ENCODE measurements at regions not wholly inside any gene's neighbourhood (a gene's known extent, or its start where the extent isn't known, plus 50 kb on each side); places are given as distances from the start of the nearest gene placed in this dataset.
"Not testable (repeated sequence)": the region's sequence is repeated elsewhere in the genome, so short reads cannot be mapped to it uniquely, and the experiment has no call there.

DNA sequence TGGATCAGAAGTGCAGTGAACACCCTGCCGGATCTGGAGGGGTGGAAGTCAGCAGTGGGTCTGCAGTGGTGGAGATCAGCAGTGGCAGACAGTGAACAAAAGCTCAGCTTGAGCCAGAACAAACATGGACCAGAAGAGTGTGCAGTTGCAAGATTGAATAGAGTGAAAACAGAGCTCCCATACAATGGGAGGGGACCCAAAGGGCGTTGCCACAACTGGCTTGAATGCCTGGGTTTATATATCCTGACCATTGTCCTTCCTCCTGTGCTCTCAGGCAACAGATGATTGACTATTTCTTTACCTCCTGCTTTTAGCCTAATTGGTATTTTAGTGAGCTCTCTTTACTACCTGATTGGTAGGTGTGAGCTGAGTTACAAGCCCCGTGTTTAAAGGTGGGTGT is 522.1 kb downstream of the TMEM135 start:
- DNase-seq (ENCODE audit: low spot score): not testable (repeated sequence)

- DNase-seq (ENCODE audit: low spot score): no peak
Observed at GRCh38 chr11:87555101-87555500, 517.4 kb downstream of the TMEM135 start.

GRCh38 chr11:87548797-87549196 is 511.1 kb downstream of the TMEM135 start:
- no peak for DNase-seq (ENCODE audit: low spot score)

GRCh38 chr11:87545858-87546257 is 508.1 kb downstream of the TMEM135 start:
- DNase-seq (ENCODE audit: low spot score): no peak

DNA sequence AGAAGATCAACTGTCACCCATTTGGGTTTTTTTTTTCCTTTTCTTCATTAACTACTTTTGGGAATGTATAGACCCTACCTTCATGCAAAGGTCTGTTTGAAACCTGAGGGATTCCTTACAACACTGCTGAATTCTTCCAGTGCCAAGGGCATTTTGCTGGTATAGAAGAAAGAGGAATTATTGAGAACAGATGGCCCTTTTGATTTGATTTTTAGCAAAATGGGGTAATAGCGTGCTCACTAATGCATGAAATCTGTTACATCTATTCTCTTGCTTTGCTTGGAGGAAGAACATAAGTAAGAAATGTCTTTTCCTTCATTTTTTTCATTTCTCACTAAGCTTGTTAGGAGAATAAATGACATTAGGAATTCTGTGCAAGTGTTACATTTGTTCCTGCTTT is 501.9 kb downstream of the TMEM135 start:
- DNase-seq (ENCODE audit: low spot score): no peak

GRCh38 chr11:87536565-87536964 is 498.8 kb downstream of the TMEM135 start:
- DNase-seq (ENCODE audit: low spot score): no peak

GRCh38 chr11:87536016-87536415 is 498.3 kb downstream of the TMEM135 start:
- no peak for DNase-seq (ENCODE audit: low spot score)

- no peak for DNase-seq (ENCODE audit: low spot score)
Observed at GRCh38 chr11:87535513-87535912, 497.8 kb downstream of the TMEM135 start.

GRCh38 chr11:87531835-87532234 is 494.1 kb downstream of the TMEM135 start:
- not testable (repeated sequence) for DNase-seq (ENCODE audit: low spot score)

- DNase-seq (ENCODE audit: low spot score): no peak
Observed at GRCh38 chr11:87529486-87529885, 491.8 kb downstream of the TMEM135 start.

GRCh38 chr11:87528752-87529151 is 491.0 kb downstream of the TMEM135 start:
- no peak for DNase-seq (ENCODE audit: low spot score)

GRCh38 chr11:87523276-87523675 is 485.5 kb downstream of the TMEM135 start:
- DNase-seq (ENCODE audit: low spot score): no peak

DNA sequence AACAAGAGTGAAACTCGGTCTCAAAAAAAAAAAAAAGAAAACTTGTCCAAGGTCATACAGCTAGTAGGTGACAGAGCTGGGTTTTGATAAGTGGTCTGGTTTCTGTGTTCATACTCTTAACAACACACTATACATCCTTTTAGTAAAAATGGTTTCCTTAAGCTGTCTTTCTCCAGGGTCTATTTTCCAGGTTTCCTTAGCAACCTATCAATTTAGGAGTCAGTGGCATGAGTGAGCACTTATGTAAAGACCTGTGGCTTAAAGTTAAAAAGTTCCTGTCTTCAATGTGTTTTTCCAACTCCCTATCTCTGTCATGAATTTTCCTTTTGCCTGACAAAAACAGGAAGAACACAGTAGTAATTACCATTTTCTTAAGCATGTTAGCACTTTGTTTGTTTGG is 480.5 kb downstream of the TMEM135 start:
- DNase-seq (ENCODE audit: low spot score): no peak

DNA sequence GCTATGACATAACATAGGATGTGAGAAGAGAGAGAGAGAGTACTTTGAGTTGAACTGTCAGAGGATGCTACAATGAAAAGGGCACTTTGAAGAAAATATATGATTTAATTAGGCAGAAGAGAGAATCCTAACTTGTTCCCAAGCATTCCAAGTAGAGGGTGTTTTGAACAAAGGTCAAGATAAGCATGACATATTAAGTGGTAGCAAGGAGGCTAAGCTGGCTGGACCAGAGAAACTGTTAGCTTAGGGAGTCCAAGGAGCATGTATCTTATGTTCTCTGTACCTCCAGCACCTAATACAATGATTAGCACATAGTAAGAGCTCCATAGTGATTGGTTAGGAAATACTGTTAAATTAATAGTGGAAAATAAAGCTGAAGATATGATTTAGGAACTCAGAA is 479.6 kb downstream of the TMEM135 start:
- no peak for DNase-seq (ENCODE audit: low spot score)

GRCh38 chr11:87507722-87508121 is 470.0 kb downstream of the TMEM135 start:
- not testable (repeated sequence) for DNase-seq (ENCODE audit: low spot score)

- DNase-seq (ENCODE audit: low spot score): not testable (repeated sequence)
Observed at GRCh38 chr11:87506946-87507345, 469.2 kb downstream of the TMEM135 start.

GRCh38 chr11:87501388-87501787 is 463.7 kb downstream of the TMEM135 start:
- no peak for DNase-seq (ENCODE audit: low spot score)

GRCh38 chr11:87494936-87495335 is 457.2 kb downstream of the TMEM135 start:
- DNase-seq (ENCODE audit: low spot score): not testable (repeated sequence)

DNA sequence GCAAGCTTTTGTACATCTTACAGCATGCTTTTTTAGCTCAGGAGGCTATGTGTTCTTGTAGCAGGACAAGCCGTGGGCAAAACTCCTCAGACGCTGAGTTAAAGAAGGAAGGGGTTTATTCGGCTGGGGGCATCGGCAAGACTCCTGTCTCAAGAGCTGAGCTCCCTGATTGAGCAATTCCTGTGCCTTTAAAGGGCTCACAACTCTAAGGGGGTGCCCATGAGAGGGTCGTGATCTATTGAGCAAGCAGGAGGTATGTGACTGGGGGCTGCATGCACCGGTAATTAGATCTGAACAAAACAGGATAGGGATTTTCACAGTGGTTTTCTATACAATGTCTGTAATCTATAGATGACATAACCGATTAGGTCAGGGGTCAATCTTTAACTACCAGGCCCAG is 456.3 kb downstream of the TMEM135 start:
- DNase-seq (ENCODE audit: low spot score): not testable (repeated sequence)

DNA sequence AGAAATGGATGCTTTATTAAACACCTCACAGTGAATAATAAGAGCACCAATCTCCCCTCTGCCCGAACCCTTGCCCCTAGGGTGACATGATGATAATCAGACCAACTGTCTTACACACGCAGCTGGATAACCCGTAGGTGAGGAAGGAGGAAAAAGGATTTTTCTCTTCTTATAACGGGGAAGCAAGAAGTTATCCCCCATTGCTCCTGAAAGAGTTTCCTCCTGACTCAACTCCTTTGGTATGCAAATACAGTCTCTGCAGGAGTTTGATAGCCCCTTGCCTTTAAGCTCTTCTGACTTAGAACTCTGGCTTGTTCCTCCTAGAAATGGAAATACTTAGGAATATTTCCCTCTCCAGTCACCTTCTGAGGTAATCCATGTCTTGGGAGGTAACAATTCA is 455.8 kb downstream of the TMEM135 start:
- peak; percentile 6 for DNase-seq (ENCODE audit: low spot score)

DNA sequence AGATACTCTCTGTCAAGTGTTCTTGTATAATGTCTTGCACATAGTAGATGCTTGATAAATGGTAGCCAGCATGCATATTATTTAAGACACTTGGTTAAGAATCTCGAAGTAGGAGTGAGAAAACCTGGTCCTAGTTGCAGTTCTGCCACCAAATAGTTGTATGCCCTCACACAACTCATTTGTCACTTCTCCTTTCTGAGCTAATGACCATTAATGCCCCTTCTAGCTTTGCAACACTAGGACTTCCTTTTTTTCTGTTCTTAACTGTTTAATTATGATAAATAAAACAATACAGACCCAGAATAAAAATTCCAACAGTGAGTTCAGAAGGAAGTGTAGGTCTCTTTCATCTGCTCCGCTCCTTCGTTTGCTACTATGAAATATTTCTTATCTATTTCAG is 453.6 kb downstream of the TMEM135 start:
- no peak for DNase-seq (ENCODE audit: low spot score)

DNA sequence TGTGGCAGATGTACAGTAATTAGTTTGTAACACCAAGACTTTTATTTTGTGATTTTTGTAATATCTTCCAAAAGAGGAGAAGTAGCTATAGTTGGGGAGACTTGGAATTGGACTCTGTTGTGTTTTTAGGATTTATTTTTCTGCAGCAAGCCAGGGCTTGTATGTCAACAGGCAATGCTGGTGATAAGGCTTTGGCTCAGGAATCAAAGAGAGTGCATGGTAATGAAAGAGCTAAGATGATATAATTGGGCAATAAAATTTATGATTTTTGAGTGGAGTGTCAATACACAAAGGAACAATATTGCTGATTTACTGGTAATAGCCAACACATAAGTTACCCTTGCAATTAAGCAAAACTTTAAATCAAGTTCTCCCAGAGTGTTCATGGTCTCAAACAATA is 452.9 kb downstream of the TMEM135 start:
- no peak for DNase-seq (ENCODE audit: low spot score)

- DNase-seq (ENCODE audit: low spot score): no peak
Observed at GRCh38 chr11:87484566-87484965, 446.8 kb downstream of the TMEM135 start.

DNA sequence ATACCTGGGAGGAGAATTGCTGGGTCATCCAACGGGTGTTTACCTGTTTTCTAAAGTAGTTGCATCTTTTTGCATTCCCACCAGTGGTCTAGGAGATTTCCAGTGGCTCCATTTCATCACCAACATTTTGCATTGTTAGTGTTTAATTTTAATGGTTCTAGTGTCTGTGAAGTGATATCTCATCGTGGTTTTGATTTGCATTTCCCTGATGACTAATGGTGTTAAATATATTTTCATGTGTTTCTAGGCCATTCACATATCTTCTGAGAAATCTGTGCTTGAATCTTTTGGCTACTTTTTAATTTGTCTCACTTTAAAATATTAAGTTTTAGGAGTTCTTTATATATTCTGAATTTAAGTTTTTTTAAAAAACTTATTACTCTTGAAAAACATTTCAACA is 439.6 kb downstream of the TMEM135 start:
- DNase-seq (ENCODE audit: low spot score): no peak

DNA sequence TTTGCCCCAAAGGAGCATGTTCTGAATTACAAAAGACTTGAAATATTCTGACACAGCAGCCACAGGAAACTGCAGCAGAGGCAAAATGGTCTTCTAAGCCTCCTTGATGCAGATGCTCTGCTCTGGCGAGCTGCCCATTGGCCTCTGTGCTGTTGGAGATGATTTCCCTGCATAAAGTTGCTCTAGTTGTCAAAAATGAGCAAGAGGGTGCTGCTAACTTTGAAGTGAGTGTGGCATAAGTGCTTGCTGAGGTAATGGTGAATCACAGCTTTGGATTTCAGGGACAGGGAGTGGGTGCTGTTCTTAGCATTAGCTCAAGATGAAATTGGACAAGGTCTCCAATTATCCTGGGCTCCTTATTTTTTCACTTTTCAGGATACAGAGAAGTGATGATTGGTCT is 435.4 kb downstream of the TMEM135 start:
- peak; percentile 85 for DNase-seq (ENCODE audit: low spot score)

Measured in umbilical cord (tissue), 1 donor.